ENCODE measurements at regions not wholly inside any gene's neighbourhood (a gene's known extent, or its start where the extent isn't known, plus 50 kb on each side); places are given as distances from the start of the nearest gene placed in this dataset.
"Not testable (repeated sequence)": the region's sequence is repeated elsewhere in the genome, so short reads cannot be mapped to it uniquely, and the experiment has no call there.

DNA sequence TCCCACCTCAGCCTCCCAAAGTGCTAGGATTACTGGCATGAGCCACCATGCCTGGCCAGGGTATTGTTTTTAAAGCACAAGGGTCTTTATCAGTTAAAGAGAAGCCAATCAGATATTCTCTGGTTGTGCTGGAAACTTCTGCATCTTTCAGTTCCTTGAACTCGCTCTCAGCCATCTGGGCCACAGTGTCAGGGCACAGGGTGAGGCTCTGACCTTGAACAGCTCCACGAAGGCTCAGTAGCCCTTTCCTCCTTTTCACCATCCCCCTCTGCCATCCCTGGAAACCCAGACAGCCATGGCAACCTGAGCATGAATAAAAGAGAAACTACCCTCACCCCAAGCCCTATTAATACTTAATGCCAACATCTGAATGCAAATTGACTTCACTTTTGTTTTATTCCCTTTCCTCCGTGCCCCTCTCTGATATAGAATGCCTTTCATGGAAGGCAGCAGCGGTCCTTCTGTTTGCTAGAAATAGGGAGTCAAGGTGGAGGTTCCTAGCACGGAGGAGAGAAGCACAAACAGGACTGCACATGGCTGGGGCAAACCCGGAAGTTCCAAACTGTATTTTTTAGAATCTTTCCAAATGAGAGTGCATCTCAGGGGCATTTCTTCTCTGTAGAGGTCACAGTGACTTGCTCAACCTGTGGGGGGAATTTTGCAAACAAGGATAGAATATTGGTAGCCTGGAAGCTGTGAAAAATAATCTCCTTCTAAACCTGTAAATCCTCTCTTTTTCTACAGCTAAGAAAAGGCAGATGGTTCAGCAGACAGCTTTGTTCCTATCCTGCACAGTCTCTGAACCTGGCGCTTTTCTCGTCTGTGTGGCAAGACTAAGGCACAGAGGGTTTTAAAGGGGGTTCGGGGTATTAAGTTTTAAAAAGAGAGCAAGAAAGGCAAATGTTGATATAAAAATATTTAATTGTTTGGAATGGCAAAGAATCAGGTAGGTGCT, 176.4 kb upstream of the RREB1 start:
- DNase-seq (ENCODE audit: low read depth), result no peak
- in situ Hi-C loops (cut with HindIII; ENCODE audit: low pct_unique_long_range_greater_than_20kb, low sequenced_read_pairs), result no loop called here

DNA sequence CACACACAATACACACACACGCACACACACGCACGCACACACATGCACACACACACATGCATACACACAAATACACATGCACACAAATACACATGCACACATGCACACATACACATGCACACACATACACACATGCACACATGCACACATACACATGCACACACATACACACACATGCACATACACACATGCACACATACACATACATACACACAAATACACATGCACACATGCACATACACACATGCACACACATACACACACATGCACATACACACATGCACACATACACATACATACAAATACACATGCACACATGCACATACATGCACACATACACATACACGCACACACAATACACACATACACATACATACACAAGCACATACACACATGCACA, 175.4 kb upstream of the RREB1 start:
- in situ Hi-C loops (cut with HindIII; ENCODE audit: low pct_unique_long_range_greater_than_20kb, low sequenced_read_pairs), result no loop called here
- no peak for DNase-seq (ENCODE audit: low read depth)

DNA sequence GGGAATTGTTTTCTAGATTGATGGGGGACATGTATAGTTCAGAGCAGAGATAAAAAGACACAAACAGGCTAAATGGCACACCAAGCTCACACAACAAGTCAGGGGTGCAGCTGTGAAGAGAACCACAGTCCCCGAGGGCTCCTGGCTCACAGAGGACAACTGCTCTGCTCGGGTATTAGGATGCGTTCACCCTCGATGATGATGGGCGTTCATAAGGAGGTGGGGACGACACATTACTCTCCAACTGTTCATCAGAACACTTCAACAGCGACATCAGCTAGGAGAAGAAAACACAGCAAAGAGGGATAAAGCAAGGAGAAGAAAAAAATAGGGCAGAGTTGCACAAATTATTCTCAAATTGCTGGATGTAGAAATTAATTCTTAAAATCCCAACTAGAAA, 174.8 kb upstream of the RREB1 start:
- no peak for DNase-seq (ENCODE audit: low read depth)
- in situ Hi-C loops (cut with HindIII; ENCODE audit: low pct_unique_long_range_greater_than_20kb, low sequenced_read_pairs), result no loop called here

DNA sequence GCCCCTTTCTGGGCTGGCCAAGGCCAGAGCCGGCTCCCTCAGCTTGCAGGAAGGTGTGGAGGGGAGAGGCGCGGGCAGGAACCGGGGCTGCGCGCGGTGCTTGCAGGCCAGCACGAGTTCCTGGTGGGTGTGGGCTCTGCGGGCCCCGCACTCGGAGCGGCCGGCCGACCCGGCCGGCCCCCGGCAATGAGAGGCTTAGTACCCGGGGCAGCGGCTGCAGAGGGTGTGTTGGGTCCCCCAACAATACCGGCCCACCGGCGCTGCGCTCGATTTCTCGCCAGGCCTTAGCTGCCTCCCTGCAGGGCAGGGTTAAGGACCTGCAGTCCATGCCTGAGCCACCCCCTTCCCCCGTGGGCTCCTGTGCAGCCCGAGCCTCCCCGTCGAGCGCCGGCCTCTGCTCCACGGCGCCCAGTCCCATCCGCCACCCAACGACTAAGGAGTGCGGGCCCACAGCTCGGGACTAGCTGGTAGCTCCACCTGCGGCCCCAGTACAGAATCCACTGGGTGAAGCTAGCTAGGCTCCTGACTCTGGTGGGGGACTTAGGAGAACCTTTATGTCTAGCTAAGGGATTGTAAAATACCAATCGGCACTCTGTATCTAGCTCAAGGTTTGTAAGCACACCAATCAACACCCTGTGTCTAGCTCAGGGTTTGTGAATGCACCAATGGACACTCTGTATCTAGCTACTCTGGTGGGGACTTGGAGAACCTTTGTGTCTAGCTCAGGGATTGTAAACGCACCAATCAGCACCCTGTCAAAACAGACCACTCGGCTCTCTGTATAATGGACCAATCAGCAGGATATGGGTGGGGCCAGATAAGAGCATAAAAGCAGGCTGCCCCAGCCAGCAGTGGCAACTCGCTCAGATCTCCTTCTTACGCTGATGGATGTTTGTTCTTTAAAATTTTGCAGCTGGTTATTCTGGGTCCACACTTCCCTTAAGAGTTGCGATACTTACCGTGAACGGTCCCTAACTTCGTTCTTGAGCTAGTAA, 167.4 kb upstream of the RREB1 start:
- in situ Hi-C loops (cut with HindIII; ENCODE audit: low pct_unique_long_range_greater_than_20kb, low sequenced_read_pairs), result no loop called here

GRCh38 chr6:6941201-6941600, 166.6 kb upstream of the RREB1 start:
- in situ Hi-C loops (cut with HindIII; ENCODE audit: low pct_unique_long_range_greater_than_20kb, low sequenced_read_pairs), result no loop called here
- DNase-seq (ENCODE audit: low read depth), result no peak

More for the DNA sequence above, 167.4 kb upstream of the RREB1 start:
- no peak for DNase-seq (ENCODE audit: low read depth)

- DNase-seq (ENCODE audit: low read depth), result no peak
- in situ Hi-C loops (cut with HindIII; ENCODE audit: low pct_unique_long_range_greater_than_20kb, low sequenced_read_pairs), result no loop called here
Measured at GRCh38 chr6:6942091-6942490, 165.7 kb upstream of the RREB1 start.

DNA sequence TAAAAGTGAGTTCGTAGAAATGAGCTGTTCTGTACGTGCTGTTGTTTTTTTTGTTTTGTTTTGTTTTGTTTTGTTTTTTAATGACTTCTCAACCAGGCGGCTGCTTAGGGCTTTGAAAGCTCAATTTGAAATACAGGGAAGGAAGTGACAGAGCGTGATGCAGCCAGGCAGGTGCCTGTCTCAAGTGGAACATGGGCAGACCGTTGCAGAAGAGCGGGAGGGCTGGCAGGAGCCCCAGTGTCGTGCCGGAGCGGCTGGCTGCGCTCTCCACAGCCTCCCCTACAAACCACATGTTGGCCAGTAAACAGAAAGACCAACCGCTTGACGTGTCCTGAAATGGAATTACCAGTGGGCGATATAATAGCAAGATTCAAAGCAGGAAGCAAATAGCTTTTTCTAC, 164.9 kb upstream of the RREB1 start:
- DNase-seq (ENCODE audit: low read depth), result no peak
- in situ Hi-C loops (cut with HindIII; ENCODE audit: low pct_unique_long_range_greater_than_20kb, low sequenced_read_pairs), result no loop called here

GRCh38 chr6:6943421-6943820, 164.3 kb upstream of the RREB1 start:
- in situ Hi-C loops (cut with HindIII; ENCODE audit: low pct_unique_long_range_greater_than_20kb, low sequenced_read_pairs), result no loop called here
- no peak for DNase-seq (ENCODE audit: low read depth)

DNA sequence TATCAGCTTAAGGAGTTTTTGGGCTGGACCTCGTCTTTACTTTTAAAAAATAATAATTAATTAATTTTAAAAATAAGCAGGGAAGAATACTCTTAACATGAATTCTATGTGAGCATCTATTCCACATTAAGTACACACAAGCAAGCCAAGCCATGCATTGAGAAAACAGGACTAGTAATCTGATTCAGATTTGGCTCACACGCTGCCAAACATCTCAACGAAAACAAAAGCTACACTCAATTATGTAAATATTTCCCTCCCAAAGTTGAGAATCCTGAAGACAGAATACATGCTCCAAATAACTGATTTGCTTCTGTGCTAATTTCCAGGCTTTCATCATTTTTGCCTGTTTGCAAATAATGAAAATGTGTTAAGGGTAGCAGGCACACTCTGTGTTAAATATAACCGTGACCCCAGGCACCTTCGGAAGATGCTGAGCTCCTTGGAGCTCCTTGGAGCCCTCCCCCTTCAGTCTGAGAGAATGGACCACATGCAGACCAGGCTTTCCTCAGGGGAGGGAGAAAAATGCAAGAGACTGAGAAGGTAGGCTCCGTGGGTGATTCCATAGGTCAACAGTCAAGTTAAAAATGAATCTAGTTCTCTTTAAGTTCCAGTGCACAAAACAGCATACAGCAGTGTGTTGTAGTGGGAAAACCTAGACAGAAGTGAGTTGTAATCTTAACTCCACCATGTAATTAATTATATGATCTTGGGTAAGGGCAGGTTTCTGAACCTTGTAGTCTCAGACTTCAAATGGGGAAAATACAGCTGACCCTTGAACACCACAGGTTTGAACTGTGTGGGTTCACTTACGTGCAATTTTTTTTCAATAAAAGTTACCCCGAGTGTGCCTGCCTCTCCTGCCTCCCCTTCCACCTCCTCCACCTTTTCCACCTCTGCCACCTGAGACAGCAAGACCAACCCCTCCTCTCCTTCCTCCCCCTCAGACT, 161.3 kb upstream of the RREB1 start:
- no peak for DNase-seq (ENCODE audit: low read depth)
- in situ Hi-C loops (cut with HindIII; ENCODE audit: low pct_unique_long_range_greater_than_20kb, low sequenced_read_pairs), result no loop called here

DNA sequence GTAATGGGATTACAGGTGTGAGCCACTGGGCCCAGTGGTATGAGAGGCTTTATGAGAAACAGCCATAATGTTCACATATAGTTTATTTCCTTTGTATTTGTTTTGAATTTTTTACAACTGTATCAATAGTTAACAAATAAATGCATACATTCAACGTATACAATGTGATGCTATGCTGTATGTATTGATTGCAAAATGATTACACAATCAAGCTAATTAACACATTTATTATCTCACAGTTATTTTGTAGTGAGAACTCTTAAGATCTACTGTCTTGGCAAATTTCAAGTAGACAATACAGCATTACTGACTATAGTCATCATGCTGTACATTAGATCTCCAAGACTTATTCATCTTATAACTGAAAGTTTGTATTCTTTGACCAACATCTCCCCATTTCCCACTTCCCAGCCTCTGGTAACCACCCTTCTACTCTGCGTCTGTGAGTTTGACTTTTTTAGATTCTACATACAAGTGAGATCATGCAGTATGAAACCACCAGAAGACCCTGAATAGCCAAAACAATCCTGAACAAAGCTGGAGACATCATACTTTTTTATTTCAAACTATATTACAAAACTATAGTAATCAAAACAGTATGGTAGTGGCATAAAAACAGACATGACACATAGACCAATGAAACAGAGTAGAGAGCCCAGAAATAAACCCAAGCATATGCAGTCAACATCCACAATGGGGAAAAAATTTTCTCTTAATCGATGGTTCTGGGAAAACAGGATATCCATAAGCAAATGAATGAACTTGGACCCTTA, 157.2 kb upstream of the RREB1 start:
- DNase-seq (ENCODE audit: low read depth), result no peak
- in situ Hi-C loops (cut with HindIII; ENCODE audit: low pct_unique_long_range_greater_than_20kb, low sequenced_read_pairs), result no loop called here

GRCh38 chr6:6951355-6951754, 156.4 kb upstream of the RREB1 start:
- in situ Hi-C loops (cut with HindIII; ENCODE audit: low pct_unique_long_range_greater_than_20kb, low sequenced_read_pairs), result no loop called here
- DNase-seq (ENCODE audit: low read depth), result no peak

- no peak for DNase-seq (ENCODE audit: low read depth)
- in situ Hi-C loops (cut with HindIII; ENCODE audit: low pct_unique_long_range_greater_than_20kb, low sequenced_read_pairs), result no loop called here
Measured at GRCh38 chr6:6952484-6952883, 155.3 kb upstream of the RREB1 start.

- in situ Hi-C loops (cut with HindIII; ENCODE audit: low pct_unique_long_range_greater_than_20kb, low sequenced_read_pairs); DNase-seq (ENCODE audit: low read depth): not testable (repeated sequence)
Measured at GRCh38 chr6:6952927-6953326, 154.8 kb upstream of the RREB1 start.

DNA sequence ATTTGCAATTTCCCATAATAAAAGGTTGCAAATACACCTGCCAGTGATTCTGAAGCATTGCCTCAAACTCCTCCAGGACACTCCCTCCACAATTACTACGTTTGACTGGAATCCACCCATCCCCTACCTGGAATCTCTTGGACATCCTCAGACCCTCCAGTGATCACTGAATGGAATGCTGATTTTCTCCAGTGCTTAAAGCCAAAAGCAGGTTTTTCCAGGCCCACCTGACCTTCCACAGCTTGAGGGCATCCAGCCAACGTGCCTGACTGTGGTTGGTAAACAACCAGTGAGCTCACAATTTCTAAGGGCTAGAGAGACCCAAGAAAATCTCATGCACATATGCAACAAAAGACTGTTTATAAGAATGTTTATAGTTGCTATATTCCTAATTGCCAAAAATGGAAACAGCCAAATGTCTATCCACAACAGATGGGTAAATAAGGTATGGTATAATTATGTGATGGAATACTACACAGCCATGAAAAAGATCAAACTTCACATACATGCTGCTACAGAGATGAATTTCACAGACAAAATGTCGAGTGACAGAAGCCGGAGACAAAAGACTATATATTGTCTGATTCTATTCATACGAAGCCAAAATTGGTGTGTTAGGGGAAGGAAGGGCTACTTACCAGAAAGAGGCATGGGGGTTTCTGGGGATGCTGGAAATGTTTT, 147.1 kb upstream of the RREB1 start:
- in situ Hi-C loops (cut with HindIII; ENCODE audit: low pct_unique_long_range_greater_than_20kb, low sequenced_read_pairs), result no loop called here
- DNase-seq (ENCODE audit: low read depth), result no peak

DNA sequence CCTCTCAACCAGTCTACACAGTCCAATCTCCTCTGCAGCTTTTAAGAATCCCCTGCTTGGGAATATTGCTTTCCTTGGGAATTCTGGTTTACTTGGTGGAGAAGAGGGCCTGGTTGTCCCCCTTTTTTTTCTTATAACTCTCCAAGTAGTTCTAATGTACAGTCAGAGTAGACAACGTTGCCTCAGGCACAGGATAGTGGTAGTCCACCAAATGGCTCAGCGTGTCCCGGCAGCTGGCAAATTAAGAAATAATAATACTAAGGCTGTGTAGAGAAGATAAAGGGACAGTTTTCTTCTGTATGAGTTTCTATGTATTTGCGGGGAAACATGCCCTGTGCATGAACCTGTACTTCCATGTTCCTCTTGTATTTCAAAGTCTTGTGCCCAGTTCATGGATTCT, 145.7 kb upstream of the RREB1 start:
- no peak for DNase-seq (ENCODE audit: low read depth)
- in situ Hi-C loops (cut with HindIII; ENCODE audit: low pct_unique_long_range_greater_than_20kb, low sequenced_read_pairs), result no loop called here

DNA sequence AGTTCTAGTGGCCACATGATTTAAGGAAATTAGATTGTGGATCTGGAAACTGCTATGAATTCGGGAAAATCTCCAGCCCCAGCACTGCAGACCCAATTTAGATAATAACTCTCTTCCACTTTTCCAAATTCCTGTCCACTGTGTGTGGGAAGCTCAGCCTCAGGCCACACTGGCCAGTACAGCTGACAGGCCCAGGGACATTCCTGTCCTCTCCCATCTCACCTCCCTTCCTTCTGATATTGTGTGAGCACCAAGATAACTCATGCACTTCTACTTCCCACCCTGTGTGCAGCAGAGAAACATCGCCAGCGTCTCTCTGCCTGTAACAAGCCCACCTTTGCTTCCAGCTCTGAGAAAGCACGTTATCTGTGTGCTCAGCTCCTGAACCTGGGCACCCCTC, 145.1 kb upstream of the RREB1 start:
- in situ Hi-C loops (cut with HindIII; ENCODE audit: low pct_unique_long_range_greater_than_20kb, low sequenced_read_pairs), result no loop called here
- no peak for DNase-seq (ENCODE audit: low read depth)

DNA sequence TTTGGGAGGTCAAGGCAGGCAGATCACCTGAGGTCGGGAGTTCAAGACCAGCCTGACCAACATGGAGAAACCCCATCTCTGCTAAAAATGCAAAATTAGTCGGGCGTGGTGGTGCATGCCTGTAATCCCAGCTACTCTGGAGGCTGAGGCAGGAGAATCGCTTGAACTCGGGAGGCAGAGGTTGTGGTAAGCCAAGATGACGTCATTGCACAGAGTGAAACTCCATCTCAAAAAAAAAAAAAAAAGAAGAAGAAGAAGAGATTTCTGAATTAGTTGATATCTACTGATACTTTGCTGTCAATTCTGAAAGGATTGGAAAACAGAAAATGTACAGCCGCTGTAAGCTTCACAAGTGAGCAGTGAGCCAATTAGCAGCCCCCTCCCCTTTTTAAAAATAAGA, 144.4 kb upstream of the RREB1 start:
- in situ Hi-C loops (cut with HindIII; ENCODE audit: low pct_unique_long_range_greater_than_20kb, low sequenced_read_pairs), result not testable (repeated sequence)

More for the DNA sequence above, 144.4 kb upstream of the RREB1 start:
- not testable (repeated sequence) for DNase-seq (ENCODE audit: low read depth)
